Liver (tissue), 3 donors: ENCODE measurements at regions not wholly inside any gene's neighbourhood (a gene's known extent, or its start where the extent isn't known, plus 50 kb on each side); places are given as distances from the start of the nearest gene placed in this dataset.
"Not testable (repeated sequence)": the region's sequence is repeated elsewhere in the genome, so short reads cannot be mapped to it uniquely, and the experiment has no call there.

ENCODE experiments used
- ATF3 ChIP-seq: IDR thresholded peaks from 2 replicates; pipeline ENCODE4 v1.6.1; 2016; ENCODE audit warnings: antibody characterized with exemption
- CTCF ChIP-seq: fragments of 150-350 bp; IDR thresholded peaks from 2 replicates; pipeline ENCODE4 v1.5.1; 2017; ENCODE audit warnings: improper control_type of control experiment, low read depth, low read length; ENCODE audit not compliant: missing input control
- EGR1 ChIP-seq, 2 donors: IDR thresholded peaks; 2 replicates each; pipeline ENCODE4 v1.6.1; 2016 to 2018; ENCODE audit warnings: antibody characterized with exemption in 2 of 2, low read depth in 2 of 2
- FOXA1 ChIP-seq: IDR thresholded peaks from 2 replicates; pipeline ENCODE4 v1.6.1; 2016; ENCODE audit warnings: antibody characterized with exemption
- HNF4A ChIP-seq, 2 donors: conservative IDR thresholded peaks; 2 replicates each; pipeline ENCODE4 v1.6.1; 2016; ENCODE audit warnings: antibody characterized with exemption in 2 of 2, mild to moderate bottlenecking in 2 of 2
- JUND ChIP-seq, 2 donors: IDR thresholded peaks; 2 replicates each; pipeline ENCODE4 v1.6.1; 2016; ENCODE audit warnings: antibody characterized with exemption in 2 of 2
- MAX ChIP-seq: IDR thresholded peaks from 2 replicates; pipeline ENCODE4 v1.6.1; 2016; ENCODE audit warnings: antibody characterized with exemption
- RAD21 ChIP-seq, 2 donors: IDR thresholded peaks; 2 replicates each; pipeline ENCODE4 v1.6.1; 2016; ENCODE audit warnings: antibody characterized with exemption in 2 of 2, mild to moderate bottlenecking in 2 of 2
- REST ChIP-seq: IDR thresholded peaks from 2 replicates; pipeline ENCODE4 v1.6.1; 2016; ENCODE audit warnings: antibody characterized with exemption, mild to moderate bottlenecking
- RXRA ChIP-seq, 2 donors: IDR thresholded peaks; 2 replicates each; pipeline ENCODE4 v1.6.1; 2017 to 2018; ENCODE audit warnings: antibody characterized with exemption in 2 of 2, mild to moderate bottlenecking in 1 of 2
- TAF1 ChIP-seq: conservative IDR thresholded peaks from 2 replicates; pipeline ENCODE4 v1.6.1; 2016; ENCODE audit warnings: antibody characterized with exemption, mild to moderate bottlenecking
- YY1 ChIP-seq: IDR thresholded peaks from 2 replicates; pipeline ENCODE4 v1.6.1; 2016; ENCODE audit warnings: antibody characterized with exemption, mild to moderate bottlenecking
- donor health status: healthy.
- donor health status: healthy.

GRCh38 chr5:12607817-12608216 is 703.6 kb upstream of the CTNND2 start:
- not testable (repeated sequence) for TF ChIP-seq CTCF; RAD21 (IDR thresholded peaks at IDR 0.05); TAF1; RXRA (IDR thresholded peaks at IDR 0.05); REST; YY1; HNF4A (conservative IDR thresholded peaks at IDR 0.05); MAX; EGR1 (IDR thresholded peaks at IDR 0.05; ENCODE audit: low read depth in 2 of 2); JUND (IDR thresholded peaks at IDR 0.05); ATF3; FOXA1
